Liver (tissue), 8 donors: ENCODE measurements at regions not wholly inside any gene's neighbourhood (a gene's known extent, or its start where the extent isn't known, plus 50 kb on each side); places are given as distances from the start of the nearest gene placed in this dataset.

Source experiments
- DNase-seq: peaks from one replicate; pipeline ENCODE4 v3.0.0-alpha.2; 2017; ENCODE audit warnings: low spot score
- H3K27ac ChIP-seq, 2 donors: one replicate each; pipeline ENCODE4 v1.7.0; 2013; ENCODE audit warnings: inconsistent platforms in 2 of 2, low read length in 2 of 2, control low read depth in 1 of 2, low read depth in 1 of 2, mild to moderate bottlenecking in 1 of 2
- H3K27me3 ChIP-seq, 4 donors: one replicate each; pipeline versions ENCODE4 v1.6.1 to v1.7.0; 2013; ENCODE audit warnings: low read length in 3 of 4, inconsistent platforms in 1 of 4, mild to moderate bottlenecking in 1 of 4, moderate library complexity in 1 of 4; ENCODE audit not compliant: control insufficient read depth in 4 of 4, insufficient read depth in 4 of 4
- H3K36me3 ChIP-seq, 4 donors: one replicate each; pipeline versions ENCODE4 v1.6.1 to v1.7.0; 2013; ENCODE audit warnings: low read length in 3 of 4, mild to moderate bottlenecking in 3 of 4, low read depth in 1 of 4, moderate library complexity in 1 of 4; ENCODE audit not compliant: control insufficient read depth in 4 of 4, insufficient read depth in 3 of 4
- H3K4me1 ChIP-seq, 4 donors: one replicate each; pipeline versions ENCODE4 v1.6.1 to v1.7.0; 2013; ENCODE audit warnings: low read length in 3 of 4, mild to moderate bottlenecking in 3 of 4, moderate library complexity in 1 of 4; ENCODE audit not compliant: control insufficient read depth in 4 of 4, insufficient read depth in 4 of 4
- H3K4me3 ChIP-seq, 3 donors: one replicate each; pipeline versions ENCODE4 v1.6.1 to v1.7.0; 2013; ENCODE audit warnings: low read length in 3 of 3, control low read depth in 1 of 3, low read depth in 1 of 3, mild to moderate bottlenecking in 1 of 3
- H3K9ac ChIP-seq, 2 donors: one replicate each; pipeline ENCODE4 v1.7.0; 2013; ENCODE audit warnings: low read length in 2 of 2, mild to moderate bottlenecking in 2 of 2, moderate library complexity in 2 of 2, control low read depth in 1 of 2, low read depth in 1 of 2
- H3K9me3 ChIP-seq, 4 donors: one replicate each; pipeline versions ENCODE4 v1.6.1 to v1.7.0; 2013; ENCODE audit warnings: low read length in 3 of 4; ENCODE audit not compliant: control insufficient read depth in 4 of 4
- CTCF ChIP-seq: fragments of 150-350 bp; IDR thresholded peaks from 2 replicates; pipeline ENCODE4 v1.5.1; 2017; ENCODE audit warnings: improper control_type of control experiment, low read depth, low read length; ENCODE audit not compliant: missing input control
- EGR1 ChIP-seq, 2 donors: IDR thresholded peaks; 2 replicates each; pipeline ENCODE4 v1.6.1; 2016 to 2018; ENCODE audit warnings: antibody characterized with exemption in 2 of 2, low read depth in 2 of 2
- FOXA1 ChIP-seq: IDR thresholded peaks from 2 replicates; pipeline ENCODE4 v1.6.1; 2016; ENCODE audit warnings: antibody characterized with exemption
- FOXA2 ChIP-seq: IDR thresholded peaks from 2 replicates; pipeline ENCODE4 v1.6.1; 2016; ENCODE audit warnings: antibody characterized with exemption
- GABPA ChIP-seq, 2 donors: IDR thresholded peaks in 1 of 2; conservative IDR thresholded peaks in 1 of 2; 2 replicates each; pipeline ENCODE4 v1.6.1; 2016; ENCODE audit warnings: antibody characterized with exemption in 2 of 2, mild to moderate bottlenecking in 1 of 2, moderate library complexity in 1 of 2
- HNF4G ChIP-seq: IDR thresholded peaks from 2 replicates; pipeline ENCODE4 v1.6.1; 2016; ENCODE audit warnings: antibody characterized with exemption
- MAX ChIP-seq: IDR thresholded peaks from 2 replicates; pipeline ENCODE4 v1.6.1; 2016; ENCODE audit warnings: antibody characterized with exemption
- RAD21 ChIP-seq, 2 donors: IDR thresholded peaks; 2 replicates each; pipeline ENCODE4 v1.6.1; 2016; ENCODE audit warnings: antibody characterized with exemption in 2 of 2, mild to moderate bottlenecking in 2 of 2
- RXRA ChIP-seq, 2 donors: IDR thresholded peaks; 2 replicates each; pipeline ENCODE4 v1.6.1; 2017 to 2018; ENCODE audit warnings: antibody characterized with exemption in 2 of 2, mild to moderate bottlenecking in 1 of 2
- SP1 ChIP-seq: IDR thresholded peaks from 2 replicates; pipeline ENCODE4 v1.6.1; 2018; ENCODE audit warnings: antibody characterized with exemption, mild to moderate bottlenecking
- TAF1 ChIP-seq: conservative IDR thresholded peaks from 2 replicates; pipeline ENCODE4 v1.6.1; 2016; ENCODE audit warnings: antibody characterized with exemption, mild to moderate bottlenecking
- YY1 ChIP-seq: IDR thresholded peaks from 2 replicates; pipeline ENCODE4 v1.6.1; 2016; ENCODE audit warnings: antibody characterized with exemption, mild to moderate bottlenecking
- ZBTB33 ChIP-seq: IDR thresholded peaks from 2 replicates; pipeline ENCODE4 v1.6.1; 2016; ENCODE audit warnings: antibody characterized with exemption
- WGBS: extraction: QIAGEN DNeasy Blood & Tissue Kit; methylation state at CpG from one replicate; pipeline ENCODE4 v1.1.7; 2013; 5-methylcytosine and 5-hydroxymethylcytosine counted together
- TF ChIP-seq, protein P1 (sequence below): IDR thresholded peaks from 2 replicates; pipeline ENCODE4 v1.6.1; 2016; ENCODE audit warnings: antibody characterized with exemption, mild to moderate bottlenecking
- TF ChIP-seq, protein P2 (sequence below): IDR thresholded peaks from 2 replicates; pipeline ENCODE4 v1.6.1; 2016; ENCODE audit warnings: antibody characterized with exemption
- donor health status: healthy.
- donor health status: healthy.
- donor health status: healthy.
- donor health status: healthy.
- donor health status: healthy.

DNA sequence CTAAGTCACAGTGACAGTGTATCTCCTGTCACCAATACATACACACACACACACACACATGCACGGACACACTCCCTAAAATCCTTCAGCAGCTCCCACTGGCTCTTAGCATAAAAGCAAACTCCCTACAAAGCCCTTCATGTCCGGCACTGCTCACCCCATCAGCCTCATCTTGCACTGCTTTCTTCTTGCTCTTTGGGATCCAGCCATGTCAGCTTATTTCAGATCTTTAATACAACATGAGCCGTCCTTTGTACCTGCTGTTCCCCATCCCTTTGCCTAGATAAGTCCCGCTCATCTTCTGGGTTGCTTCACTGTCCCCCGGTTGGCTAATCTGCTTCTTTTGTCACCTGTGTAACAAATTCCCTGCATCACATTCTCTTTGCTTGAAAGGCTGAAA is 82.1 kb upstream of the VAV3 start:
- TF ChIP-seq EGR1 (IDR thresholded peaks at IDR 0.05; ENCODE audit: low read depth in 2 of 2) (no peak), TAF1 (no peak), SP1 (no peak)
- TF ChIP-seq, protein P1, sequence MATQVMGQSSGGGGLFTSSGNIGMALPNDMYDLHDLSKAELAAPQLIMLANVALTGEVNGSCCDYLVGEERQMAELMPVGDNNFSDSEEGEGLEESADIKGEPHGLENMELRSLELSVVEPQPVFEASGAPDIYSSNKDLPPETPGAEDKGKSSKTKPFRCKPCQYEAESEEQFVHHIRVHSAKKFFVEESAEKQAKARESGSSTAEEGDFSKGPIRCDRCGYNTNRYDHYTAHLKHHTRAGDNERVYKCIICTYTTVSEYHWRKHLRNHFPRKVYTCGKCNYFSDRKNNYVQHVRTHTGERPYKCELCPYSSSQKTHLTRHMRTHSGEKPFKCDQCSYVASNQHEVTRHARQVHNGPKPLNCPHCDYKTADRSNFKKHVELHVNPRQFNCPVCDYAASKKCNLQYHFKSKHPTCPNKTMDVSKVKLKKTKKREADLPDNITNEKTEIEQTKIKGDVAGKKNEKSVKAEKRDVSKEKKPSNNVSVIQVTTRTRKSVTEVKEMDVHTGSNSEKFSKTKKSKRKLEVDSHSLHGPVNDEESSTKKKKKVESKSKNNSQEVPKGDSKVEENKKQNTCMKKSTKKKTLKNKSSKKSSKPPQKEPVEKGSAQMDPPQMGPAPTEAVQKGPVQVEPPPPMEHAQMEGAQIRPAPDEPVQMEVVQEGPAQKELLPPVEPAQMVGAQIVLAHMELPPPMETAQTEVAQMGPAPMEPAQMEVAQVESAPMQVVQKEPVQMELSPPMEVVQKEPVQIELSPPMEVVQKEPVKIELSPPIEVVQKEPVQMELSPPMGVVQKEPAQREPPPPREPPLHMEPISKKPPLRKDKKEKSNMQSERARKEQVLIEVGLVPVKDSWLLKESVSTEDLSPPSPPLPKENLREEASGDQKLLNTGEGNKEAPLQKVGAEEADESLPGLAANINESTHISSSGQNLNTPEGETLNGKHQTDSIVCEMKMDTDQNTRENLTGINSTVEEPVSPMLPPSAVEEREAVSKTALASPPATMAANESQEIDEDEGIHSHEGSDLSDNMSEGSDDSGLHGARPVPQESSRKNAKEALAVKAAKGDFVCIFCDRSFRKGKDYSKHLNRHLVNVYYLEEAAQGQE = no peak
- Histone ChIP-seq H3K27ac (no peak overlapping the region), H3K27me3 (no peaks in the 10 kb centered on the region), H3K36me3 (no peaks in the 10 kb centered on the region), H3K4me1 (peaks cover 0 to 5% (median 2%) of the 10 kb centered on the region in 4 donors), H3K9ac (no peak overlapping the region), H3K4me3 (no peak overlapping the region), H3K9me3 (no peaks in the 10 kb centered on the region)
- WGBS = 75% methylated on average over 5 of the region's 5 CpGs
- DNase-seq = no peak

- Histone ChIP-seq H3K9ac (no peak overlapping the region), H3K9me3 (no peaks in the 10 kb centered on the region), H3K27ac (no peak overlapping the region), H3K4me3 (no peak overlapping the region), H3K36me3 (no peaks in the 10 kb centered on the region), H3K27me3 (no peaks in the 10 kb centered on the region), H3K4me1 (no peaks in the 10 kb centered on the region)
- TF ChIP-seq RXRA (IDR thresholded peaks at IDR 0.05) = no peak
- TF ChIP-seq YY1 = no peak
- TF ChIP-seq SP1 = no peak
- TF ChIP-seq FOXA1 = no peak
- no peak for TF ChIP-seq FOXA2
- TF ChIP-seq ZBTB33 = no peak
- TF ChIP-seq TAF1 = no peak
- TF ChIP-seq HNF4G = no peak
- no peak for TF ChIP-seq GABPA (IDR thresholded peaks at IDR 0.05 in 1 of 2, conservative IDR thresholded peaks at IDR 0.05 in 1 of 2)
- TF ChIP-seq RAD21 (IDR thresholded peaks at IDR 0.05) = no peak
- TF ChIP-seq, protein P2, sequence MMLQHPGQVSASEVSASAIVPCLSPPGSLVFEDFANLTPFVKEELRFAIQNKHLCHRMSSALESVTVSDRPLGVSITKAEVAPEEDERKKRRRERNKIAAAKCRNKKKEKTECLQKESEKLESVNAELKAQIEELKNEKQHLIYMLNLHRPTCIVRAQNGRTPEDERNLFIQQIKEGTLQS = no peak
- no peak for TF ChIP-seq MAX
- TF ChIP-seq CTCF = no peak
- TF ChIP-seq, protein P1 = no peak
- DNase-seq = no peak
- 83% methylated on average over 2 of the region's 2 CpGs for WGBS
Observed at GRCh38 chr1:108046026-108046425, 81.0 kb upstream of the VAV3 start.
